ENCODE measurements at regions not wholly inside any gene's neighbourhood (a gene's known extent, or its start where the extent isn't known, plus 50 kb on each side); places are given as distances from the start of the nearest gene placed in this dataset.
A peak's percentile ranks its signal among the peaks of the same experiment; 100 is the strongest.

- no peak overlapping the region for H3K4me3 ChIP-seq (ENCODE audit: low read depth, low read length)
- TF ChIP-seq CTCF (conservative IDR thresholded peaks at IDR 0.05; ENCODE audit: low read depth, low read length) = peak; percentile 31
- DNase-seq (ENCODE audit: low read depth) = no peak
These were observed 134.3 kb downstream of the HAPSTR1 start for GRCh38 chr16:9225527-9226316.

GRCh38 chr16:9226924-9227323, 135.5 kb downstream of the HAPSTR1 start:
- TF ChIP-seq CTCF (conservative IDR thresholded peaks at IDR 0.05; ENCODE audit: low read depth, low read length) = no peak
- H3K4me3 ChIP-seq (ENCODE audit: low read depth, low read length) = no peak overlapping the region
- DNase-seq (ENCODE audit: low read depth) = no peak

GRCh38 chr16:9231039-9231438, 139.6 kb downstream of the HAPSTR1 start:
- no peak overlapping the region for H3K4me3 ChIP-seq (ENCODE audit: low read depth, low read length)
- no peak for TF ChIP-seq CTCF (conservative IDR thresholded peaks at IDR 0.05; ENCODE audit: low read depth, low read length)
- no peak for DNase-seq (ENCODE audit: low read depth)

- no peak for TF ChIP-seq CTCF (conservative IDR thresholded peaks at IDR 0.05; ENCODE audit: low read depth, low read length)
- H3K4me3 ChIP-seq (ENCODE audit: low read depth, low read length) = no peak overlapping the region
- no peak for DNase-seq (ENCODE audit: low read depth)
These were observed 140.8 kb downstream of the HAPSTR1 start for GRCh38 chr16:9232102-9232770.

- no peak overlapping the region for H3K4me3 ChIP-seq (ENCODE audit: low read depth, low read length)
- DNase-seq (ENCODE audit: low read depth) = no peak
- no peak for TF ChIP-seq CTCF (conservative IDR thresholded peaks at IDR 0.05; ENCODE audit: low read depth, low read length)
These were observed 144.4 kb downstream of the HAPSTR1 start for GRCh38 chr16:9235867-9236266.

GRCh38 chr16:9236319-9236718, 144.9 kb downstream of the HAPSTR1 start:
- no peak for DNase-seq (ENCODE audit: low read depth)
- no peak for TF ChIP-seq CTCF (conservative IDR thresholded peaks at IDR 0.05; ENCODE audit: low read depth, low read length)
- no peak overlapping the region for H3K4me3 ChIP-seq (ENCODE audit: low read depth, low read length)
